ENCODE measurements at regions not wholly inside any gene's neighbourhood (a gene's known extent, or its start where the extent isn't known, plus 50 kb on each side); places are given as distances from the start of the nearest gene placed in this dataset.
A peak's percentile ranks its signal among the peaks of the same experiment; 100 is the strongest.

- TF ChIP-seq POLR2A (IDR thresholded peaks at IDR 0.05; ENCODE audit: borderline replicate concordance, extremely low read depth, insufficient read depth, insufficient read length) (no peak), TCF7L2 (IDR thresholded peaks at IDR 0.05; ENCODE audit: borderline replicate concordance, extremely low read depth, insufficient read depth, insufficient read length) (peak; percentile 32), CTCF (IDR thresholded peaks at IDR 0.05 in 2 of 3, conservative IDR thresholded peaks at IDR 0.05 in 1 of 3; ENCODE audit: borderline replicate concordance in 1 of 3, insufficient read depth in 1 of 3, low read depth in 2 of 3, low read length in 2 of 3) (no peak), RAD21 (IDR thresholded peaks at IDR 0.05; ENCODE audit: low read depth) (no peak), POLR2AphosphoS5 (IDR thresholded peaks at IDR 0.05; ENCODE audit: low read depth, low read length) (no peak)
Measured at GRCh38 chr10:10792681-10793080, 225.0 kb upstream of the CELF2 start.

Measured in HCT116 (cell line).